Loucy (cell line): ENCODE measurements at regions not wholly inside any gene's neighbourhood (a gene's known extent, or its start where the extent isn't known, plus 50 kb on each side); places are given as distances from the start of the nearest gene placed in this dataset.

Experiments used
- H2AFZ ChIP-seq: fragments of 200-600 bp; sonication (generic); 2 replicates; pipeline ENCODE4 v1.6.0; 2016; ENCODE audit warnings: antibody characterized with exemption, mild to moderate bottlenecking, low read length, moderate library complexity
- H3F3A ChIP-seq: fragments of 200-600 bp; 2 replicates; pipeline ENCODE4 v1.6.0; 2016; ENCODE audit warnings: antibody characterized with exemption, low read depth, mild to moderate bottlenecking
- H3K27me3 ChIP-seq: fragments of 200-600 bp; sonication (generic); 2 replicates; pipeline ENCODE4 v1.6.1; 2014; ENCODE audit warnings: low read length, mild to moderate bottlenecking; ENCODE audit not compliant: insufficient read depth, poor library complexity, severe bottlenecking
- H3K36me3 ChIP-seq: fragments of 200-600 bp; sonication (generic); 2 replicates; pipeline ENCODE4 v1.6.1; 2016; ENCODE audit warnings: low read length; ENCODE audit not compliant: insufficient read depth
- H3K4me1 ChIP-seq: fragments of 200-600 bp; sonication (generic); 2 replicates; pipeline ENCODE4 v1.5.1; 2014; ENCODE audit warnings: low read length, mild to moderate bottlenecking; ENCODE audit not compliant: insufficient read depth, poor library complexity, severe bottlenecking
- H3K4me2 ChIP-seq: fragments of 200-600 bp; sonication (generic); 2 replicates; pipeline ENCODE4 v1.6.0; 2014; ENCODE audit warnings: antibody characterized with exemption, low read length, low read depth, mild to moderate bottlenecking; ENCODE audit not compliant: poor library complexity, severe bottlenecking
- H3K4me3 ChIP-seq: fragments of 200-600 bp; sonication (generic); 2 replicates; pipeline ENCODE4 v1.5.1; 2014; ENCODE audit warnings: low read length, mild to moderate bottlenecking, mixed read lengths; ENCODE audit not compliant: poor library complexity, severe bottlenecking
- H3K79me2 ChIP-seq: fragments of 200-600 bp; sonication (generic); 2 replicates; pipeline ENCODE4 v1.6.1; 2014; ENCODE audit warnings: low read length; ENCODE audit not compliant: insufficient read depth
- H3K9ac ChIP-seq: fragments of 200-600 bp; sonication (generic); 2 replicates; pipeline ENCODE4 v1.6.0; 2014; ENCODE audit warnings: mild to moderate bottlenecking, low read depth, low read length, moderate library complexity; ENCODE audit not compliant: poor library complexity, severe bottlenecking
- H3K9me2 ChIP-seq: fragments of 200-600 bp; sonication (generic); replicated peaks from 2 replicates; pipeline ENCODE4 v1.6.1; 2016; ENCODE audit warnings: low read depth, low read length, mixed read lengths
- H3K9me3 ChIP-seq: fragments of 200-600 bp; sonication (generic); 2 replicates; pipeline ENCODE4 v1.6.1; 2014; ENCODE audit warnings: mild to moderate bottlenecking, antibody characterized with exemption, low read length, low read depth; ENCODE audit not compliant: insufficient read depth
- H4K20me1 ChIP-seq: fragments of 200-600 bp; sonication (generic); 2 replicates; pipeline ENCODE4 v1.6.0; 2014; ENCODE audit warnings: antibody characterized with exemption, low read length, mild to moderate bottlenecking; ENCODE audit not compliant: insufficient read depth, poor library complexity, severe bottlenecking
- CTCF ChIP-seq: fragments of 200-600 bp; sonication (generic); conservative IDR thresholded peaks from 2 replicates; pipeline ENCODE4 v1.5.1; 2014; ENCODE audit warnings: mild to moderate bottlenecking, antibody characterized with exemption, low read length
- EZH2phosphoT487 ChIP-seq: fragments of 200-600 bp; IDR thresholded peaks from 2 replicates; pipeline ENCODE4 v1.6.1; 2018; ENCODE audit warnings: antibody characterized with exemption, mild to moderate bottlenecking, moderate library complexity, borderline replicate concordance

DNA sequence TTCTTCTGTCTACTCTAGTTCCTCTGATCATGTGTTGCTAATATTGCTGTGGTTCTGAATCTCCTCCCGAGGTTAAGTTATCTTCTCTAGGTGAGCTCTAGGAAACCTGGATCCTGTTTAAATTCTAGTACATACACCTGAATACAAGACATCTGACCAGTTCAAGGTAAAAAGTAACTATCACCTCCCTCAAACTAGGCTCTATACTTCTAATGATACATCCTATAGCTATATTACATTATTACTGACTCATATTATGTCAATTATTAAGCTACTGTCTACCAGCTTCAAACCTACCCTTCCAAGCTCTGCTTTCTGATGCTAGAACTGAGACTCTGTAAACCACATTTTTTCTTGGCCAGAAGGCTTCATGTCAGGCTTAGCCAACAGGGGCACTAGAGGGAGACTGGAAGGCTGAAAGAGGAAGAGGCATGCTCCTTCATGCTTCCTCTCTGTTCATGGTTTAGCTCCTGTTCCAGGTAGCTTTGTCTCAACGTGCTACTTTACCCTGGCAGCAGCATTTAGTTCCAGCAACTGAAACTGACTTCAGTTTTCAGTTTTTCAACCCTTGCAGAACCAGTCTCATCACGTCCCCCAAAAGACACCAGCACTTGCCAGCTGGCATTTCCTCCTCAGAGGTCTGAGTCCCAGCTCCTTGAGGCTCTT is 148.4 kb upstream of the TOP1 start:
- H3K4me2 ChIP-seq, result peak overlapping the region; percentile 22
- no peaks in the 10 kb centered on the region for H3K27me3 ChIP-seq
- H3K9me3 ChIP-seq, result no peaks in the 10 kb centered on the region
- no peaks in the 10 kb centered on the region for H3K79me2 ChIP-seq
- TF ChIP-seq EZH2phosphoT487 (no peak), CTCF (peak; percentile 61)
- H4K20me1 ChIP-seq, result no peaks in the 10 kb centered on the region
- H2AFZ ChIP-seq, result no peak overlapping the region
- no peaks in the 10 kb centered on the region for H3K36me3 ChIP-seq
- peaks cover 12% of the 10 kb centered on the region; the same call in 1 of the 2 replicates for H3F3A ChIP-seq
- peaks cover 63% of the 10 kb centered on the region for H3K4me1 ChIP-seq
- no peaks in the 10 kb centered on the region for H3K9me2 ChIP-seq
- no peak overlapping the region for H3K4me3 ChIP-seq
- peak overlapping the region; percentile 74 for H3K9ac ChIP-seq

GRCh38 chr20:40880729-40881109 is 147.9 kb upstream of the TOP1 start:
- no peaks in the 10 kb centered on the region for H3K9me2 ChIP-seq
- no peaks in the 10 kb centered on the region for H3K36me3 ChIP-seq
- no peaks in the 10 kb centered on the region for H3K79me2 ChIP-seq
- TF ChIP-seq EZH2phosphoT487 (no peak), CTCF (no peak)
- peaks cover 66% of the 10 kb centered on the region for H3K4me1 ChIP-seq
- no peak overlapping the region for H2AFZ ChIP-seq
- H4K20me1 ChIP-seq, result no peaks in the 10 kb centered on the region
- H3K4me3 ChIP-seq, result no peak overlapping the region
- H3K9ac ChIP-seq, result peak overlapping the region; percentile 74
- peak overlapping the region; percentile 22 for H3K4me2 ChIP-seq
- no peaks in the 10 kb centered on the region for H3K27me3 ChIP-seq
- no peaks in the 10 kb centered on the region for H3K9me3 ChIP-seq
- peaks cover 12% of the 10 kb centered on the region; the same call in 1 of the 2 replicates for H3F3A ChIP-seq

GRCh38 chr20:40882152-40882551 is 146.5 kb upstream of the TOP1 start:
- H3K27me3 ChIP-seq, result no peaks in the 10 kb centered on the region
- peak overlapping the region; percentile 38 for H3K4me3 ChIP-seq
- H3F3A ChIP-seq, result peaks cover 12% of the 10 kb centered on the region; the same call in 1 of the 2 replicates
- no peak for TF ChIP-seq CTCF
- TF ChIP-seq EZH2phosphoT487, result no peak
- H3K9ac ChIP-seq, result peak overlapping the region; percentile 74
- no peak overlapping the region for H2AFZ ChIP-seq
- peaks cover 66% of the 10 kb centered on the region for H3K4me1 ChIP-seq
- H3K9me2 ChIP-seq, result no peaks in the 10 kb centered on the region
- H3K4me2 ChIP-seq, result peak overlapping the region; percentile 64
- H4K20me1 ChIP-seq, result no peaks in the 10 kb centered on the region
- no peaks in the 10 kb centered on the region for H3K36me3 ChIP-seq
- no peaks in the 10 kb centered on the region for H3K9me3 ChIP-seq
- H3K79me2 ChIP-seq, result no peaks in the 10 kb centered on the region
